ENCODE measurements at regions not wholly inside any gene's neighbourhood (a gene's known extent, or its start where the extent isn't known, plus 50 kb on each side); places are given as distances from the start of the nearest gene placed in this dataset.

- no peaks in the 10 kb centered on the region for H4K20me1 ChIP-seq (ENCODE audit: control insufficient read depth, insufficient read depth)
- no peaks in the 10 kb centered on the region for H3K27me3 ChIP-seq (replicated peaks in 1 of 2; ENCODE audit: control insufficient read depth in 2 of 2, insufficient read depth in 2 of 2, low read length in 1 of 2)
- TF ChIP-seq NKRF (conservative IDR thresholded peaks at IDR 0.05) (no peak), KLF5 (IDR thresholded peaks at IDR 0.05; ENCODE audit: partially characterized antibody) (no peak), ATF7 (IDR thresholded peaks at IDR 0.05; ENCODE audit: low read depth) (no peak), RELA (IDR thresholded peaks at IDR 0.05; ENCODE audit: borderline replicate concordance, partially characterized antibody) (no peak), PKNOX1 (IDR thresholded peaks at IDR 0.05) (no peak), HDAC2 (IDR thresholded peaks at IDR 0.05) (no peak), DPF2 (IDR thresholded peaks at IDR 0.05) (no peak), ATF2 (IDR thresholded peaks at IDR 0.05; ENCODE audit: low read length) (no peak), CHD4 (IDR thresholded peaks at IDR 0.05) (no peak), ZSCAN29 (IDR thresholded peaks at IDR 0.05) (no peak)
- ATAC-seq (no peak), DNase-seq (ENCODE audit: low read depth, low spot score) (no peak), FAIRE-seq (no peak)
- WGBS (ENCODE audit: insufficient coverage, insufficient replicate concordance, low lambda C conversion rate, missing lambda C conversion rate) = 2% methylated on average over 3 of the region's 3 CpGs
- no peak overlapping the region for H3K27ac ChIP-seq (ENCODE audit: control insufficient read depth, insufficient read depth)
- ChIA-PET POLR2A (no interaction called here), CTCF (no interaction called here), SMC1A (ENCODE audit: uncharacterized antibody, unreplicated experiment) (no interaction called here), RAD21 (ENCODE audit: unreplicated experiment) (no interaction called here)
- intact Hi-C loops (cut with micrococcal nuclease; ENCODE audit: unreplicated experiment) (no loop called here), in situ Hi-C loops (cut with MboI) (no loop called here)
- H3K36me3 ChIP-seq (ENCODE audit: control insufficient read depth in 2 of 2, insufficient read depth in 2 of 2, low read length in 1 of 2) = no peaks in the 10 kb centered on the region
- no peak overlapping the region for H3K4me3 ChIP-seq
- no TSS peak for BruUV-seq (replicated peaks)
- H3K4me2 ChIP-seq (ENCODE audit: control insufficient read depth, insufficient read depth) = no peak overlapping the region
- H3K9me3 ChIP-seq (replicated peaks; ENCODE audit: control insufficient read depth, insufficient read depth, low read length) = no peaks in the 10 kb centered on the region
- no peak overlapping the region for H3K9ac ChIP-seq (ENCODE audit: control insufficient read depth, insufficient read depth, low read length)
- H3K4me1 ChIP-seq (ENCODE audit: control insufficient read depth, insufficient read depth, low read length) = no peaks in the 10 kb centered on the region
- no peak overlapping the region for H2AFZ ChIP-seq (ENCODE audit: control insufficient read depth, low read depth, low read length)
- no peaks in the 10 kb centered on the region for H3K79me2 ChIP-seq (ENCODE audit: control insufficient read depth, insufficient read depth, low read length)
Observed at GRCh38 chr1:193806079-193807048, 620.0 kb upstream of the B3GALT2 start.
